HG03457 (cell line): ENCODE measurements at regions not wholly inside any gene's neighbourhood (a gene's known extent, or its start where the extent isn't known, plus 50 kb on each side); places are given as distances from the start of the nearest gene placed in this dataset.

ENCODE experiments used
- ATAC-seq: cut with Tn5 transposase; IDR thresholded peaks from one replicate; pipeline ENCODE4 v1.9.1; 2021; ENCODE audit warnings: moderate number of reproducible peaks; ENCODE audit not compliant: unreplicated experiment

DNA sequence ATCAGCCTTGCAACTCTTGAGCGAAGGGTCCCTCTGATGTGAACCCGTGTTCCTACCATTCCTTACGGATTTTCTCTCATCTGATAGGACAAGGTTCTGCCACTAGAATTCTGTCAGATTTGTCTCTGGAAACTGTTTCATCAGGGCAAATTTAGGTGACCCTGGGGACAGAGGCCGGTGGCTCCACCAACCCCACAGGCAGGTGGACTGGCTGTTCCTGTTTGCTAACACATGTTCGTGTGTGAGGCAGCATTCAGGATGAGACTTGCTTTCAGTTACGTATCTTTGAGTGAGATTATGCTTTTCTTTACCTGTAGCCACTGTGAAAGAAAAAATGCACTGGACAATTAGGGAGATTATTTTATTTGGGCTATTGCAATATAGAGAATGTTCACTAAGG, 449.9 kb downstream of the INHBA start:
- ATAC-seq = no peak

DNA sequence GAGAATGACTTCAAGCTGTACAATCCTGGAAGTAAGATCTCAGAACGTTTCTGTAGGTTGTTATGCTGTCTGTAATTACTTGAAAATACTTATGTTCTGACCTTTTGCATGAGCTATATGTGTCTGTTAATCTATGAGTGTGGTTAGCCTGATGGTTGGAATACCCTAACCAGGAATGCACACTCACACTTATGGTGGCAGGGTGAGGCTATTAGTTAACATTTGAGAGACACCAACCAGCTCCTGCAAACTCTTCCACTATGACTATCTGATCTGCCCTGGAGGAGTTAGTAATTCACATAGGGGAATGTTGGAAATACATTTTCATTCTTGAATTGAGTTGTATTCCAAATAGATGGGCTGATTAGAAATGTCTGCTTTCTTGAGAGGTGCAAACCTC, 450.3 kb downstream of the INHBA start:
- ATAC-seq = no peak

DNA sequence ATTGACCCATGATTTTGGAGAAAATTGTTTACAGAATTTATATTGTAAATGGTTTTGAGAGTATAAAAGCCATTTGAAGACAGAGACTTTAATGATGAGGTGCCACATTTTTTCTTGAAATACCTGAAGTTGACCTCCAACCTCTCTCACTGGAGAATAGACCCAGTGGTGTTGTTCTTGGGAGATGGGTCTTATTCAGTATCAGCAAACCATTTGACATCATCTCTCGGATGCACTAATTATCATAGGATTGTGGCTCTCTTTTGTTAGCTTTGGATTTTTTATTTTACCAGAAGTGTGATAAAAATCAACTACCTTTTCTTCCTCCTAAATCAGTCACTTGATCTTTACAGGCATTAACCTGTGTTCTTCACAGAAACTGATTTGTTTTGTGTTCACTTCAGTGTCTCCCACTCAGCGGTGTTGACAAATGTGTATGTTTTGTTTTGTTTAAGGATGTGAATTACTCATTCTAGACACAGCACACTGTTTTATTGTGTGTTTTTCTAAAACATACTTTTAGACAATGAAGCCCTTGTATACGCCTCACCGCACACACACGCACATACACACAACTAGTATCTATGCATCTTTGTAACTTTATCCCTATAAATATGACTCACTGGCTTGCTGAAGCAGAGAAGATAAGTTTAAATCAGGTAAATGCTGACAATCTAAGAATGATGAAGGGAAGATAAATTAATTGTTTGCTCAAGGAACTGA, 455.6 kb downstream of the INHBA start:
- ATAC-seq = no peak

DNA sequence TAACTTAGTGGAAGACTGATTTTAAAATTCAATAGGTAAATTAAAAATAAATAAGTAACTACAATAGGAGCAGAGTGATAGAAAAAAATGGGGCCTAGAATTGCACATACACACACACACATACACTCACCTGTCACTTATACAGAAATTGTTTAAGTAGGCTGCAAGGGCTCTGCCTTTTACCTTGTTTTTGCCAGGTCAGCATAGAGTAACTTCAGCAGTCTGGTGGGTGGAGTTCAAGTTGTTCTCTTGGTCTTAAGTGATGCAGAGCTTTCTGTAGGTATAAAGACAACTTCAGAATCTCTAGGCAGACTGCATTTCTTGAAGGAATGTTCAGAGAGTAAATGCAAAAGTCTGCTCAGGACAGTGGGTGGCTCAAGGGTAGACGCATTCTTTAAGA, 457.0 kb downstream of the INHBA start:
- ATAC-seq = no peak

DNA sequence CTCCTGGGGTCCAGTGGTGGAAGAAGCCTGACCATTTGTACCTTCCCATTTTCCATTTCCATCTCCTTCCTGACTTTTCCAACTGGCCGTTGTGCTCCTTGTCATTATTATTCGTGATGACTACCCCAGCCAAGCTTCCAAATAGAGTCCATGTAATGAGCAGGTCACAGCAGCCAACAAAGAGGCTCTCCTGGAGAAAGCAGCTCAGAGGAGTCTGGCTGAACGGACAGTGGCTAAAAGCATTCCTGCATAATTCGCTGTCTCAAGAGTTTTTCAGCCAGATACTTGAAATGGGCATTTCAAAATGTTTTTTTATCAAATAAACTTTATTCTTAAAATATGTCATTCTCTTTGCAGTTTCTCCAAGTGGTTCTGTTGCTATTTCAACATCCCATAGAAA, 458.6 kb downstream of the INHBA start:
- ATAC-seq = no peak

DNA sequence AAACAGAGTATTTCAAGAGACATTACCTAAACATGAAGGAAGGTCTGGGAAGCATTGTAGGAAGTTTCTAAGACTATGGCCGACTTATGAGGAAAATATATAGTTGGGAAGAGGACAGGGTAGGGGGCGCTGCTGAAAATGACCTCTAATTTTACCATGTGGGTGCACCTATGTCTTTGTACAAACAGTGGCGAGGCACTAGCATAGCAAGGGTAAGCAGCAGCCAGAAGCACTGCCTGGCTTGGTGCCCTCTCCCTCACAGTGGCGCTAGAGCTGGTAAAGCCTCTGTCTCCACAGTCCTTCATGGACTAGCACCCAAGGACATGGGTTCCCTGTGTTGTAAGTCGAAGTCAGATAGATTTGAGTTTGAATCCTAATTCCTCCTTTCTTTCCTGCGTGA, 461.2 kb downstream of the INHBA start:
- ATAC-seq = no peak

DNA sequence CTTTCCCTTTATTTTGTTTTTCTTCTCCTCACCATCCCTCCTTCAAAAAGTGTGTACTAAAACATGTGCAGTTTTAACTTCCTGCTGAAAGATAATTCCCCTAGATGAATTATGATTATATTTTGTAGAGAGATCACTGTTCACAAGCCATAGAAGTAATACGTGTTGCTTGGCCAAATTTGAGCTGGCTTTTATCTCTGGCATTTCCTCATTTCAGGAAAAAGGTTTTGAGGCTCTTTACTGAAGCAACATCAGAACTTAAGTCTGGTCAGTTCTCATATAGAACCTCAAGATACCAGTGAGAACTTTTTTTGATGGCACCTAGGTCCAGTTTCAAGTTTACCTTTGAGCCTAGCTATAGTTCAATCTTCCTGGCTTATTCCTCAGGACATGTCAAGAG, 463.3 kb downstream of the INHBA start:
- ATAC-seq = no peak

DNA sequence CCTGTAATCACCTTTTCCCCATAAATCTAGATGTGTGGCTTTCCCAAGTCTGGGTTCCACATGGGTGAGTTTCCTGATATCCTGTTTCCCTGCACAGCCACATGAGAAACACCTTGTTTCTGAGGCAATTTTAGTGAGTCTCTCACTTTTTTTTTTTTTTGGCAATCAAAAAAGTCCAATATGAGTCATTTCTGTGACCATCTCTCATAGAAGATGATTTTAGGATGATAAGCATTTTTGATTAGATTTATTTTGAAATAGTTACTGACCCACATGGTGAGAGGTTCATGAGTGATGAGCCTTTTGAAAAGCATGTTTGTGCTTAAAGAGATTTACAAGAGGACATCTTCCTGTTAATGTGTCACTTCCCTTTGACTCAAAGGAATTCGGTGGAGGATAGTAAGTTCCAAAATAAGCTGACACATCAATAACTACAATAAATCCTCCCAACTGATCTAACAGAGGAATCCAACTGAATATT, 464.0 kb downstream of the INHBA start:
- no peak for ATAC-seq

DNA sequence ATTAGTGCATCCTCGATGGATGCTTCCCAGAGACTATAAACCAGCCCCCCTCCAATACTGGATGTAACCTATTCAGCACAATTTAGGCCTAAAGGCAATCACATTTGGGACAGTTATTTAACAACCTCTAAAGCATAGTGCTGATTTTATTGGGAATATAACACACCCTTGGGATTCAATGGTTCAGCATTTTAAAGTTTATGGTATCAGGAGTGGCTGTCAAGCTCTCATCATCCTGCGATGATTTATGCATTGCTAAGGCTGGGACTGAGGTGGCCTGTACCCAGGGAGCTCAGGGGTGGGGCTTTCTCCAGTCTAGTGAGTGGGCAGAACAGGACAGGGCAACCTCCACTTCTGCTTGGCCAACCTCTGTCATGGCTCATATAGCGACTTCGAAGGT, 464.9 kb downstream of the INHBA start:
- ATAC-seq = no peak

DNA sequence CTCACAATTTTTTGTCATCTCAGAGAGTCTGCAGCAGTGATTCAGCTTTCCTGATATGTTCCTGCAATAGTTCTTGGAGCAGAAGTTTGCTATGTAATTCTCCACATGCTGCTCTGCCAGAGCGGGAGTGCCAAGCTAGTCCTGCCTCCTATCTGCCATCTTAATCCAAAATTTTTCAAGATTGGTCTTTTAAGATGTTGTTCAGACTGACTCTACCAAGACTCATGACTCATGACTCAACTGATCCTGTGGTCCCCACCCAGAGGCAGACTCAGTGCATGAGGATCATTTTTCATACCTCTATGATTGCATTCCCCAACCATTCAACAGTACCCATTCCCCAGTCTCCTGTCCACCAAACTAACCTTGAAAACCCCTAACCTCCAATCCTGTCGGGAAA, 470.8 kb downstream of the INHBA start:
- ATAC-seq = no peak

DNA sequence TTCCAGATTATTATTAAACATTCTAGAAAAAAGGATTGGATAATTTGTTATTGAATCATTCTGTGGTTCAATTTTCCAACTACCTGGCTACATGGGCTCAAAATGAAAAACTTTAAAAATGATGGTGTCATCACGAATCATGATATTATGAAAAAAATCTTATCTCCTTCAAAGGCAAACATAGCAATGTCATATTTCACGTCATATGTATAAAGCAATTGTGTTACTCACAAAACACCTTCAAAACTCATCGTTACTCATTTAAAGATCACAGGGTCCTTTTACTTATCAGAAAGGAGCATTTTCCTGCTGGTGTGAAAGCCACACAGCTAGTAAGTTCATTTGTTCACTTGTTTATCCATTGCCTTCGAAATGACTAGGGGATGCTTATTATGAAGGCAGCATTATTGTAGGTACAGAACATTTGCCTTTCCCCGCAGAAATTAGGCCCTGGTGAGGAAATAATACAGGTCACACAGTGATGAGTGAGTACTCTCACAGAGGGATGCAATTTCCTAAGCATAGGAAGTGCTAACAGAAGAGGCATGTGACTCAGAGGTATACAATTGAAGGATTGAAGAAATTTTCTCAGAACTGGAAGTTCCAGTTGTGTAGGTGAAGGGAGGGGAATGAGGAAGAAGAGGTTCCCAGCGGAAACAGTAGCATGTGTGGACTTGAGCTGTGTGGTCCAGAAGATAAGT, 478.7 kb downstream of the INHBA start:
- ATAC-seq = no peak

DNA sequence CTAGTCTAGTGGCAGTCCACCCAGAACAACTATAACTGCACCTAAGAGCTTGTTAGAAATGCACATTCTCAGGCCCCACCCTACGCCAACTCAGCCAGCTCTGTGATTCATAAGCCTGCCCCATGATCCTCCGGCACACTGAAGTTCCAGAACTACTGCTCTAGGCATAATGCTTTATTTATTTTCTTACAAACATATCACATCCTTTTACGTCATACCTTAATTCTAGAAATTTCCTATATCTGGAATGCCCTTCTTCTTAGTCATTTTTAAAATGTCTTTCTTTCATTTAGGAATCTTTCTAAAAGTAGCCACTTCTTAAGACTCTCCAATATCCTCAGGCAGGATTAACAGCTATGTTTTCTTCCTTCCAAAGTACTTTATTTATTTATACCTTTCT, 480.1 kb downstream of the INHBA start:
- ATAC-seq = no peak

DNA sequence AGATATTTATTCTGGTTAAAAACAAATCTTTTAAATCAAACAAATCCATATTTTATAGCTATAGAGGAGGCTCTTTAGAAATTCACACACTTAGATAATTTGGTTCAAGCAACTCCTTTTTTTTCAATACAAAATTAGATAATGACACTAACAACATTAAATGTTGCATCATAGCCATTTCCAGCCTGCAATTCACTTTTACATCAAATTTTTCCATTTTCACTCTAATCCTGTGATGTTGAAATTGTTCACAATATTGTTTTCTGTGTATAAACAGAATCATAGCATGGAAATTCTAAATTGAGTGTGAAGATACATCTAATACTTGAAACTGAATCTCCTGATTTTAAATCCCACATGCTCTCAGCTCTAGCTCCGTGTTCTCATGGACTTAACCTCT, 482.6 kb downstream of the INHBA start:
- no peak for ATAC-seq

DNA sequence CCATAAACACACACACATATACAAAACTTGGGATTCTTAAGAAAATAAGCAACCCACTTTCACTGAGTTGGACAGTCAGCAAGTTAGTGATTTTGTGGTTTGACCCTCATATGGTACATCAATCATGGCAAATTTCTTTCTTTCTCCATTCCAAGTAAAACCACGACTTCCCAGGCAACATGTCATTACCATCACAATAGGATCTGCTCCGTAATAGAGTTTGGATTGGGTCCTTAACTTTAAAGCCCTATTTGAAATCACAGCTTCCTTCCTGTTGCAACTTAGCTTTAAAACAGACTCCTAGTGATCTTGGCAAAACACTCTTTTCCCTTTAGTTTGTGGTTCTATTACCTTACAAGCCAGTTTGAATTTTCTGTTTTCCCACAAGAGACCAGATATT, 483.6 kb downstream of the INHBA start:
- no peak for ATAC-seq

DNA sequence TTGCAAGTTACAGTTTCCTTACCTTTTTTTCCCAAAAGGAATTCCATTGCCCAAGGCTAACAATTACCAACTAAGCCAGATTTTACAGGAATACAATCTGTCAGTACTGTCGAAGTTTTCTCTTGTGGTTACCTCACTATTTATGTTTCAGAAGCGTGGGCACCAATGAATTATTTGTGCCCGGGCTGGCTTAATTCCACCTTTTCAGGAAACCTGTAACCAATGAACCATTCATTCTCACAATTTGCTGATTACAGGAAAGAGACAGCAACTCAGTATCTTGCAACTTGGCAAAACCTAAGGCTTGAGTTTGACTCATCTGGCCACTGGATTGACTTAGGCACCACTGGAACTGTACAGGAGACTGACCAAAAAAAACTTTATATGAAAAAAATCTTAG, 485.6 kb downstream of the INHBA start:
- no peak for ATAC-seq

DNA sequence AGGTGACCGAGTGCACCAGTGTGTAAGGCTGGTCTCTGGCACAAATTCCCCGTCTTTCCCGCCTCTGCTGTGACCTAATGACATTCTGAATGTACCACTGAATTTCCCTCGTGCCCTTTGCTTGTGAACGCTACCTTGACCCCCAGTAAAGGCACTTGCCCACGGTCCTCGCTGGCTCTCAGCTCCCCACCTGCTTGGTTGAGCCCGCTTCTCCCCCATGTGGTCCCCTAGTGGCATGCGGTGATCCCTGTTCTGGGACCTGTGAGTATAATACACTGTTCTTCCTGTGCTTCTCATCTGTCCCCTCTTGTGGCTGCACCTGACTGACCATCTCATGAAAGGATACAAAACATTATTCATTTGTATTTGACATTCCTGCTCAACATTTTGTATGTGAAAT, 495.7 kb downstream of the INHBA start:
- no peak for ATAC-seq

DNA sequence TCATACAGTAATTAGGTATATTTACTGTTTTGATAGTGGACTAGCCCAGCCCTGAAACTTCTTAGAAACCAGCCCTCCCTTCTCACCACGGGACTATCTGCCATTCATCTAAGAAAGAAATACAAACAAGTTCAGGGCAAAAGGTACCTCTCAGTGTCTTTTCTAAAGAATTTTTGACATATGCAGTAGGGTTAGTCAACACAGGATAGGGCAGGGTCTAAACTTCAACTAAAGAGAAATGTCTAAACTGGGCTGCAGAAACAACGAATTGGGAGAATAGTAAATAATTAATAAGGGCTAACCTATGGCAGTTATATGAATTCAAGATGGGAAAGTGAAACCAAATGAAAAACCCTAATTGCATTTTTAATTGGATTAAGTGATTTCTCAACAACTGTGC, 496.6 kb downstream of the INHBA start:
- ATAC-seq = no peak

DNA sequence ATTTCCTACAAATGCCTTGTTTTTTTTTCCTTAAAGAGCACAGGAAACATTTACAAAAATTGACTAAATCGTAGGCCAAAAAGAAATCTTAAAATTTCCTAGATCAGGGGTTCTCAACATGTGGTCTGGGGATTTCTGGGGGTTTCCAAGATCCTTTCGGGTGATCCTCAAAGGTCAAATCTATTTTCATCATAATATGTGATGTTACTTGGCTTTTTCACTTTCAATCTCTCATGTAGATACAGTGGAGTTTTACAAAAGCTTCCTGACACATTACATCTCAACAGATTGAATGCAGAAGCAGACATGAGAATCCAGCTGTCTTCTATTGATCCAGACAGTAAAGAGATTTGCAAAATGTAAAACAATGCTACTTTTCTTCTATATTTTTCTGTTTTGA, 497.3 kb downstream of the INHBA start:
- peak; percentile 88 for ATAC-seq

DNA sequence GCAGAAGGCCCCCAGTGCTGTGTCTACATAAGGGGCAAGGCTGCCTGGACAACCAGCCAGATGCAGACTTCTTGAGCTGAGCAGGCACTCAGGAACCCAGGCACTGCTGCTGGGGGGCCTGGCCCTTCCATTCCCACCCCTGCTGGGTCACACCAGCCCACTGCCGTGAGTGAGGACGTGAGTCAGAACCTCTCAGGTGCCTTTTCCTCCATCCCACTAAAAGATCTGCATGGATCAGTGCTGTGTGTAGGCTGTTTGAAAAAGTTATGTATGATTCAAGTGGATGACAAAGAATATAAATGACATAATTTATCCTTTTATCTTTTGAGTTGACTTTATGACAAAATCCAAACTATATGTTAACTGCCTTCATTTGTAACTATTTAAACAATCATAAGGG, 499.3 kb downstream of the INHBA start:
- no peak for ATAC-seq

DNA sequence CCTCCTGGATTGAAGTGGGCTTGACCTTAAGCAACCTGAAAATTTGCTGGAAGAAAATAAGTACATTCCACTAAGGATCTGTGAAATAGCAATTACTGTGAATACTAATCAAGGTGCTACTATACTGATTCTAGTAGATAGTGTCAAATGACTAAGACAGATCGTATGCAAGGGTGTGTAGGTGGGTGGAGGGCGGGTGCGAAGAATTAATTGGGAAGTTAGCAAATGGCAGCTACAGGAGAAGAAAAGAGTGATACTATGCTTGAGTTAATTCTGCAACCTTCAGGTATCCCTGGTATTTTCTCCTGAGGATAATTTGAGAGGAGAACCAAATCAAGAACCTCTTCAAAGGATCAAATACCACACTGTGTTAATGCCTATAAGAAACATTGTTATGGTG, 501.9 kb downstream of the INHBA start:
- no peak for ATAC-seq

DNA sequence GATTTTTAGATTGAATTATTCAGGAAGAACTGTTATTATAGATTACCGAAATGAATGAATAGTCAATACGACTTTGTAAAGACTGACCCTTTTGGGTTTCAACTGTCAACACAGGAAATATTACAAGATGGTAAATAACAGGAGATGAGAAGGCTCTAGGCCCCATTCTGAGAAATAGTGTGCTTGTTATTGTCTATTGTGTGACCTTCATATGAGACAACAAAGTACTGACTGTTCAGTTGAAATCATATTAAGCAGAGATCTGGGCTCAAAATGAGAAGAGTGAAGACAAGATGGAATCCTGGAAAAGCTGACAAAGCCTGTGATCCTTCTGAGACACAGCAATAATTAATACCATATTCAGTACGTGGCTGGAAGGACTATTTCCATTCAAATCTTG, 503.8 kb downstream of the INHBA start:
- no peak for ATAC-seq

DNA sequence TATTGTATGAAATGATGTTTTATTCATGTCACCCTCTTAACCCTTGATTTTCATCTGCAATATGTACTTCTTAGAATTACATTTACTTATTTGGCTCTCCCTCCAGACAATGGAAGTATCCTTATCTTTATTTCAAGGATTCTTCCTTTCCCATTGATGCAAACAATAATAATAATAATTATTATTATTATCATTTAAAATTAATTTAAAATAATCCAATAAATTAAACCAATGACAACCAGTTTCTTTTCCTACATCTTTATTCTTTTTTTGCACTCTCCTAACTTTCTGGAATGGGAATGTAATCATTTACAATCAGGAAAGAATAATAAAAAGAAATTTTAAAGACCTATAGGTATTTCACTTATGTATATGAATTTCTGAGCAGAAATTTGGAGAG, 504.4 kb downstream of the INHBA start:
- ATAC-seq = no peak

DNA sequence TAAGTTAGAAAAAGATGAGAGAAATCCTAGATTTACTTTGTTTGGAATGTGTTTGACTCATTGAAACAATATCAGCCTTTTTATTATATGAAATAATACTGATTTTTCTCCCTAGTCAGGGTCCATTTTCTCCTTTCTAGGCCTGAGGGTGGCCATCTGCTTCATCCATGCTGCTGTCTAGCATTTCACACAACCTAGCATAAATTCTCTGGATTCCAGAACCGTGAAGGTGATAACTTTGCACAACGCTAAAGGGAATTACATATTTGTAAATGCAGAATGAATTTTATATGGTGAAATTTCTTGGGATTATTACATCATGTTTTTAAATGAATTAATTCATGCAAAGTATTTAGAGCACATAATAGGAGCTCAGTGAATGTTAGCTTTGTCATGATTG, 505.1 kb downstream of the INHBA start:
- no peak for ATAC-seq
